ENCODE measurements at regions not wholly inside any gene's neighbourhood (a gene's known extent, or its start where the extent isn't known, plus 50 kb on each side); places are given as distances from the start of the nearest gene placed in this dataset.

GRCh38 chr2:226643030-226643945 lies 156.3 kb downstream of the IRS1 start (continued):
- no peak for TF ChIP-seq ZNF311 (tag by site-specific recombination; IDR thresholded peaks at IDR 0.05; ENCODE audit: borderline replicate concordance)
- no peak for TF ChIP-seq EGR2 (tag by site-specific recombination; IDR thresholded peaks at IDR 0.05; ENCODE audit: low read depth)

GRCh38 chr2:226641008-226641407 lies 158.6 kb downstream of the IRS1 start:
- H3K4me1 ChIP-seq (ENCODE audit: control insufficient read depth, insufficient read depth, low read length): no peaks in the 10 kb centered on the region
- H3K9me3 ChIP-seq (ENCODE audit: control insufficient read depth, insufficient read depth, low read depth, low read length): no peaks in the 10 kb centered on the region
- ChIA-PET CTCF (no interaction called here), POLR2A (no interaction called here)
- H3K36me3 ChIP-seq (ENCODE audit: control insufficient read depth in 2 of 2, insufficient read depth in 1 of 2, low read length in 2 of 2): no peaks in the 10 kb centered on the region
- no peak overlapping the region for H3K27ac ChIP-seq (ENCODE audit: extremely low read depth, low read depth, low read length)
- H3K4me3 ChIP-seq (ENCODE audit: low read depth, low read length): no peak overlapping the region
- TF ChIP-seq BCL11A (tag by site-specific recombination; IDR thresholded peaks at IDR 0.05; ENCODE audit: low read depth) (no peak), ZNF324 (tag by site-specific recombination; IDR thresholded peaks at IDR 0.05) (no peak), ZNF76 (tag by site-specific recombination; IDR thresholded peaks at IDR 0.05; ENCODE audit: borderline replicate concordance, low read depth) (no peak), ZNF473 (tag by site-specific recombination; IDR thresholded peaks at IDR 0.05) (no peak), ZNF48 (tag by site-specific recombination; IDR thresholded peaks at IDR 0.05) (no peak), ZNF148 (tag by site-specific recombination; IDR thresholded peaks at IDR 0.05; ENCODE audit: borderline replicate concordance) (no peak), ZNF624 (tag by site-specific recombination; IDR thresholded peaks at IDR 0.05) (no peak), ZNF707 (tag by site-specific recombination; IDR thresholded peaks at IDR 0.05) (no peak)

GRCh38 chr2:226640501-226640900 lies 159.1 kb downstream of the IRS1 start:
- POLR2A ChIA-PET: no interaction called here
- Histone ChIP-seq H3K27ac (ENCODE audit: extremely low read depth, low read depth, low read length) (no peak overlapping the region), H3K4me1 (ENCODE audit: control insufficient read depth, insufficient read depth, low read length) (no peaks in the 10 kb centered on the region), H3K36me3 (ENCODE audit: control insufficient read depth in 2 of 2, insufficient read depth in 1 of 2, low read length in 2 of 2) (no peaks in the 10 kb centered on the region), H3K9me3 (ENCODE audit: control insufficient read depth, insufficient read depth, low read depth, low read length) (no peaks in the 10 kb centered on the region), H3K4me3 (ENCODE audit: low read depth, low read length) (no peak overlapping the region)
- TF ChIP-seq ZNF704 (tag by site-specific recombination; IDR thresholded peaks at IDR 0.05) (no peak), SETDB1 (IDR thresholded peaks at IDR 0.05; ENCODE audit: insufficient read length, low read length) (peak; percentile 65), ZNF133 (tag by site-specific recombination; IDR thresholded peaks at IDR 0.05) (peak; percentile 88)
- CTCF ChIA-PET: interaction anchor here (0.9 kb wide), 1 partner anchor 162 kb away, joined by 4 read pairs; no protein-coding TSS in a partner anchor

GRCh38 chr2:226639550-226639949 lies 160.1 kb downstream of the IRS1 start:
- ChIA-PET CTCF (interaction anchor here (0.5 kb wide), 1 partner anchor 13 kb away, joined by 4 read pairs; no protein-coding TSS in a partner anchor), POLR2A (no interaction called here)
- Histone ChIP-seq H3K4me1 (ENCODE audit: control insufficient read depth, insufficient read depth, low read length) (no peaks in the 10 kb centered on the region), H3K9me3 (ENCODE audit: control insufficient read depth, insufficient read depth, low read depth, low read length) (no peaks in the 10 kb centered on the region), H3K27ac (ENCODE audit: extremely low read depth, low read depth, low read length) (no peak overlapping the region), H3K4me3 (ENCODE audit: low read depth, low read length) (no peak overlapping the region), H3K36me3 (ENCODE audit: control insufficient read depth in 2 of 2, insufficient read depth in 1 of 2, low read length in 2 of 2) (no peaks in the 10 kb centered on the region)
- no peak for TF ChIP-seq ZNF48 (tag by site-specific recombination; IDR thresholded peaks at IDR 0.05)
- TF ChIP-seq ZNF548 (tag by site-specific recombination; IDR thresholded peaks at IDR 0.05): no peak
- no peak for TF ChIP-seq SCRT2 (tag by site-specific recombination; IDR thresholded peaks at IDR 0.05)
- TF ChIP-seq ZBTB49 (tag by site-specific recombination; IDR thresholded peaks at IDR 0.05; ENCODE audit: low read depth): no peak
- no peak for TF ChIP-seq ZSCAN30 (tag by site-specific recombination; IDR thresholded peaks at IDR 0.05)
- no peak for TF ChIP-seq TRIM28 (IDR thresholded peaks at IDR 0.05; ENCODE audit: borderline replicate concordance, low read length)
